Coronary artery (tissue), 2 donors: ENCODE measurements at regions not wholly inside any gene's neighbourhood (a gene's known extent, or its start where the extent isn't known, plus 50 kb on each side); places are given as distances from the start of the nearest gene placed in this dataset.

Experiments used
- DNase-seq: peaks from one replicate; pipeline ENCODE4 v3.0.0-alpha.2; 2017; ENCODE audit warnings: low spot score
- H3K27ac ChIP-seq, 2 donors: fragments of 200-600 bp; sonication (generic); one replicate each; pipeline ENCODE4 v1.5.1; 2016 to 2019
- H3K4me3 ChIP-seq: fragments of 200-600 bp; sonication (generic); 2 replicates; pipeline ENCODE4 v1.5.1; 2016; ENCODE audit warnings: mild to moderate bottlenecking, moderate library complexity
- CTCF ChIP-seq: fragments of 200-600 bp; sonication (generic); IDR thresholded peaks from one replicate; pipeline ENCODE4 v1.5.1; 2019; ENCODE audit warnings: antibody characterized with exemption

- DNase-seq: no peak
- no peak for TF ChIP-seq CTCF
- Histone ChIP-seq H3K27ac (no peak overlapping the region), H3K4me3 (no peak overlapping the region)
These were observed 210.7 kb downstream of the CDH26 start for GRCh38 chr20:60168963-60169362.

- no peak for DNase-seq
- Histone ChIP-seq H3K27ac (no peak overlapping the region), H3K4me3 (no peak overlapping the region)
- no peak for TF ChIP-seq CTCF
These were observed 211.9 kb downstream of the CDH26 start for GRCh38 chr20:60170116-60170515.

GRCh38 chr20:60171313-60171712 is 213.1 kb downstream of the CDH26 start:
- no peak for TF ChIP-seq CTCF
- no peak overlapping the region for H3K4me3 ChIP-seq
- DNase-seq: no peak
- no peak overlapping the region for H3K27ac ChIP-seq

- TF ChIP-seq CTCF: no peak
- no peak overlapping the region for H3K27ac ChIP-seq
- DNase-seq: no peak
- no peak overlapping the region for H3K4me3 ChIP-seq
These were observed 213.5 kb downstream of the CDH26 start for GRCh38 chr20:60171738-60172137.

- no peak for TF ChIP-seq CTCF
- DNase-seq: no peak
- Histone ChIP-seq H3K27ac (no peak overlapping the region), H3K4me3 (no peak overlapping the region)
These were observed 214.2 kb downstream of the CDH26 start for GRCh38 chr20:60172346-60172984.

- DNase-seq: no peak
- no peak overlapping the region for H3K4me3 ChIP-seq
- no peak overlapping the region for H3K27ac ChIP-seq
- no peak for TF ChIP-seq CTCF
These were observed 218.9 kb downstream of the CDH26 start for GRCh38 chr20:60177080-60177479.

- no peak overlapping the region for H3K4me3 ChIP-seq
- TF ChIP-seq CTCF: no peak
- DNase-seq: no peak
- no peak overlapping the region for H3K27ac ChIP-seq
These were observed 222.8 kb downstream of the CDH26 start for GRCh38 chr20:60180986-60181385.
